Endodermal cell (in vitro differentiated cells): ENCODE measurements at regions not wholly inside any gene's neighbourhood (a gene's known extent, or its start where the extent isn't known, plus 50 kb on each side); places are given as distances from the start of the nearest gene placed in this dataset.

Experiments
- DNase-seq: peaks from one replicate; pipeline ENCODE4 v3.0.0-alpha.2; 2017
- H3K27ac ChIP-seq: 2 replicates; pipeline ENCODE4 v1.5.1; 2013; ENCODE audit warnings: mild to moderate bottlenecking, low read depth, low read length, moderate library complexity
- H3K27me3 ChIP-seq: 2 replicates; pipeline ENCODE4 v1.6.1; 2013; ENCODE audit warnings: mild to moderate bottlenecking, low read length, moderate library complexity; ENCODE audit not compliant: insufficient read depth, control insufficient read depth, poor library complexity, severe bottlenecking
- H3K36me3 ChIP-seq: 2 replicates; pipeline ENCODE4 v1.7.0; 2013; ENCODE audit warnings: mild to moderate bottlenecking, low read length, moderate library complexity; ENCODE audit not compliant: control insufficient read depth, insufficient read depth
- H3K4me1 ChIP-seq: one replicate; pipeline ENCODE4 v1.7.0; 2013; ENCODE audit warnings: low read length; ENCODE audit not compliant: control insufficient read depth, insufficient read depth
- H3K4me3 ChIP-seq: 2 replicates; pipeline ENCODE4 v1.5.1; 2013; ENCODE audit warnings: mild to moderate bottlenecking, low read length, moderate library complexity
- H3K9ac ChIP-seq: 2 replicates; pipeline ENCODE4 v1.6.1; 2013; ENCODE audit warnings: mild to moderate bottlenecking, low read length, moderate library complexity; ENCODE audit not compliant: poor library complexity, severe bottlenecking; ENCODE audit errors: extremely low read depth
- H3K9me3 ChIP-seq: 2 replicates; pipeline ENCODE4 v1.6.1; 2013; ENCODE audit warnings: mild to moderate bottlenecking, low read length, moderate library complexity; ENCODE audit not compliant: control insufficient read depth
- H3K27ac Mint-ChIP-seq: 2 replicates; pipeline ENCODE4 v1.8.0; 2020; ENCODE audit warnings: mixed read lengths
- H3K27me3 Mint-ChIP-seq: 2 replicates; pipeline ENCODE4 v1.8.0; 2021; ENCODE audit warnings: mild to moderate bottlenecking, mixed read lengths; ENCODE audit not compliant: insufficient read depth
- H3K36me3 Mint-ChIP-seq: 2 replicates; pipeline ENCODE4 v1.8.0; 2020; ENCODE audit warnings: low read depth, mixed read lengths
- H3K4me1 Mint-ChIP-seq: 2 replicates; pipeline ENCODE4 v1.8.0; 2020; ENCODE audit warnings: mixed read lengths
- H3K4me3 Mint-ChIP-seq: 2 replicates; pipeline ENCODE4 v1.8.0; 2020; ENCODE audit warnings: mild to moderate bottlenecking, moderate library complexity, mixed read lengths
- H3K9me3 Mint-ChIP-seq: 2 replicates; pipeline ENCODE4 v1.8.0; 2020; ENCODE audit warnings: mild to moderate bottlenecking, mixed read lengths
- WGBS, 2 experiments: methylation state at CpG; one replicate each; pipeline versions ENCODE4 v1.1.5 to v1.1.7; 2013; ENCODE audit warnings: missing lambda C conversion rate in 2 of 2, mixed read lengths in 1 of 2; ENCODE audit not compliant: insufficient coverage in 1 of 2, insufficient read length in 1 of 2; 5-methylcytosine and 5-hydroxymethylcytosine counted together
- TF ChIP-seq, protein P1 (sequence below): fragments of 200-600 bp; sonication (generic); conservative IDR thresholded peaks from 2 replicates; pipeline ENCODE4 v1.5.0; 2021; ENCODE audit warnings: antibody characterized with exemption, mild to moderate bottlenecking

- WGBS, 2 experiments: 59 to 85% methylated on average over 10 to 11 of the region's 11 CpGs
- no peak overlapping the region for H3K27ac ChIP-seq
- peak; percentile 54 for DNase-seq
- no peaks in the 10 kb centered on the region for H3K27me3 ChIP-seq
- no peaks in the 10 kb centered on the region for H3K36me3 ChIP-seq
- Mint-ChIP-seq H3K27ac (peak overlapping the region; percentile 80), H3K9me3 (peaks cover 13% of the 10 kb centered on the region), H3K27me3 (no peaks in the 10 kb centered on the region), H3K4me3 (peak overlapping the region; percentile 42), H3K4me1 (peaks cover 18% of the 10 kb centered on the region), H3K36me3 (no peaks in the 10 kb centered on the region)
- no peak overlapping the region for H3K9ac ChIP-seq
- peaks cover 7% of the 10 kb centered on the region for H3K9me3 ChIP-seq
- H3K4me3 ChIP-seq: peak overlapping the region; percentile 33
- TF ChIP-seq, protein P1, sequence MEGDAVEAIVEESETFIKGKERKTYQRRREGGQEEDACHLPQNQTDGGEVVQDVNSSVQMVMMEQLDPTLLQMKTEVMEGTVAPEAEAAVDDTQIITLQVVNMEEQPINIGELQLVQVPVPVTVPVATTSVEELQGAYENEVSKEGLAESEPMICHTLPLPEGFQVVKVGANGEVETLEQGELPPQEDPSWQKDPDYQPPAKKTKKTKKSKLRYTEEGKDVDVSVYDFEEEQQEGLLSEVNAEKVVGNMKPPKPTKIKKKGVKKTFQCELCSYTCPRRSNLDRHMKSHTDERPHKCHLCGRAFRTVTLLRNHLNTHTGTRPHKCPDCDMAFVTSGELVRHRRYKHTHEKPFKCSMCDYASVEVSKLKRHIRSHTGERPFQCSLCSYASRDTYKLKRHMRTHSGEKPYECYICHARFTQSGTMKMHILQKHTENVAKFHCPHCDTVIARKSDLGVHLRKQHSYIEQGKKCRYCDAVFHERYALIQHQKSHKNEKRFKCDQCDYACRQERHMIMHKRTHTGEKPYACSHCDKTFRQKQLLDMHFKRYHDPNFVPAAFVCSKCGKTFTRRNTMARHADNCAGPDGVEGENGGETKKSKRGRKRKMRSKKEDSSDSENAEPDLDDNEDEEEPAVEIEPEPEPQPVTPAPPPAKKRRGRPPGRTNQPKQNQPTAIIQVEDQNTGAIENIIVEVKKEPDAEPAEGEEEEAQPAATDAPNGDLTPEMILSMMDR: no peak
- no peaks in the 10 kb centered on the region for H3K4me1 ChIP-seq
Observed at GRCh38 chr4:177907736-177908424, 465.6 kb upstream of the AGA start.

DNA sequence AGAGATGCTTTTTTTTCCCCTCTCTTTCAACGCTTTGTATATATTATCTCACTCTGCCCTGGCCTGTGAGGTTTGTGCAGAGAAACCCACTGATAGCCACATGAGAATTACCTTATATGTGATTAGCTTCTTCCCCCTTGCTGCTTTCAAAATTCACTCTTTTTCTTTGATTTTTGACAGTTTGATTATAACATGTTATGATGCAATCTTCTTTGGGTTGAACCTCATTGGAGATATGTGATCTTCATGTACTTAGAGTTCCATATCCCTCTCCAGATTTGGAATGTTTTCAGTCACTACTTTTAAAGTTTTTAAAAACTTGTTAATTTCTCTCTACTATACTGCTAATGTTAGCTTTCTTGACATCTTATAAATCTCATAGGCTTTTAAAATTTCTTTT is 479.5 kb upstream of the AGA start:
- Mint-ChIP-seq H3K4me3 (no peak overlapping the region), H3K27ac (no peak overlapping the region), H3K4me1 (no peaks in the 10 kb centered on the region), H3K36me3 (no peaks in the 10 kb centered on the region), H3K27me3 (no peaks in the 10 kb centered on the region), H3K9me3 (peaks cover 6% of the 10 kb centered on the region)
- DNase-seq: no peak
- Histone ChIP-seq H3K27me3 (no peaks in the 10 kb centered on the region), H3K4me3 (no peak overlapping the region), H3K36me3 (no peaks in the 10 kb centered on the region), H3K27ac (no peak overlapping the region), H3K9ac (no peak overlapping the region), H3K4me1 (no peaks in the 10 kb centered on the region), H3K9me3 (no peaks in the 10 kb centered on the region)
- TF ChIP-seq, protein P1: no peak
- 92 to 100% methylated on average over 1 of the region's 1 CpG for WGBS, 2 experiments

DNA sequence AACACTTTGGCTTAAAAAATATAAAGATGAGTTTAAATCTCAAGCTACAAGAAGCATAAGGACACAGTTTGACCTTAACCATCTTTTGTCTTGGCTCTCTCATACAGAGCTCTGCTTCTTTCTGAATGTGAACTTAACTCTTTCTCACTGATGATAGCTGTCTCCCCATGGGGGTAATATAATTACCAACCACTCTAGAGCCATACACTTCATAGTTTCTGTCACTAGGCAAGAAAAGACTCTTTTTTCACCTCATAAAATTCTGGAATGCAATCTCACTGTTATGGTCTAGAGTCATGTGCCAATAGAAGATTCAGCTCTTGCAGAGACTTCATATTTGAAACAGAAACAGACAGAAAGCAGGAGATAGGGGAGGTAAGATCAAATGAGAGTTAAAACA is 481.7 kb upstream of the AGA start:
- no peak overlapping the region for H3K9ac ChIP-seq
- H3K36me3 ChIP-seq: no peaks in the 10 kb centered on the region
- H3K4me1 ChIP-seq: no peaks in the 10 kb centered on the region
- no peak for DNase-seq
- Mint-ChIP-seq H3K36me3 (no peaks in the 10 kb centered on the region), H3K27ac (no peak overlapping the region), H3K4me1 (no peaks in the 10 kb centered on the region), H3K9me3 (no peaks in the 10 kb centered on the region), H3K27me3 (no peaks in the 10 kb centered on the region), H3K4me3 (no peak overlapping the region)
- no peaks in the 10 kb centered on the region for H3K27me3 ChIP-seq
- no peaks in the 10 kb centered on the region for H3K9me3 ChIP-seq
- H3K27ac ChIP-seq: no peak overlapping the region
- TF ChIP-seq, protein P1: no peak
- H3K4me3 ChIP-seq: no peak overlapping the region
